Activated CD8-positive, alpha-beta memory T cell treated with anti-CD3 and anti-CD28 coated beads, Interleukin-2, amount 50 U/mL, for 48 hours (primary cell): ENCODE measurements at regions not wholly inside any gene's neighbourhood (a gene's known extent, or its start where the extent isn't known, plus 50 kb on each side); places are given as distances from the start of the nearest gene placed in this dataset.

ENCODE experiments used
- DNase-seq: peaks from one replicate; pipeline ENCODE4 v3.0.0-alpha.2; 2020

GRCh38 chr15:62558640-62559380 is 393.7 kb upstream of the C2CD4B start:
- no peak for DNase-seq

DNA sequence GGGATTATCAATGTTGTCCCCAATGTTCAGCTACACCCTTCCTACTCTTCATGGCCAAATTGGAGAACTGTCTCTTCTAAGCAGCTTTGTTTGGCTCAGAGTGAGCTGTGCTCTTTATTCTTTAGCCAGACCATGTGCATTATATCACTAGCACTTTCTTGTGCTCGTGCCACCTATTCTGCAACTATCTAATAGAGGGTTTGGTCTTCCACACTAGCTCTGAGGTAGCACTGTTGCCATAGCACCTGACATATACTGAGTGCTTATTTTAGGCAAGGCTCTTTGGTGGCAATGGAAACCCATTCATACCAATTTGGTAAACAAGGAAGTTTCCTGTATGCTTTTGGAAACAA is 394.3 kb upstream of the C2CD4B start:
- DNase-seq: no peak

- no peak for DNase-seq
These were observed 396.0 kb upstream of the C2CD4B start for GRCh38 chr15:62561059-62561519.

GRCh38 chr15:62561571-62561970 is 396.5 kb upstream of the C2CD4B start:
- DNase-seq: no peak

DNA sequence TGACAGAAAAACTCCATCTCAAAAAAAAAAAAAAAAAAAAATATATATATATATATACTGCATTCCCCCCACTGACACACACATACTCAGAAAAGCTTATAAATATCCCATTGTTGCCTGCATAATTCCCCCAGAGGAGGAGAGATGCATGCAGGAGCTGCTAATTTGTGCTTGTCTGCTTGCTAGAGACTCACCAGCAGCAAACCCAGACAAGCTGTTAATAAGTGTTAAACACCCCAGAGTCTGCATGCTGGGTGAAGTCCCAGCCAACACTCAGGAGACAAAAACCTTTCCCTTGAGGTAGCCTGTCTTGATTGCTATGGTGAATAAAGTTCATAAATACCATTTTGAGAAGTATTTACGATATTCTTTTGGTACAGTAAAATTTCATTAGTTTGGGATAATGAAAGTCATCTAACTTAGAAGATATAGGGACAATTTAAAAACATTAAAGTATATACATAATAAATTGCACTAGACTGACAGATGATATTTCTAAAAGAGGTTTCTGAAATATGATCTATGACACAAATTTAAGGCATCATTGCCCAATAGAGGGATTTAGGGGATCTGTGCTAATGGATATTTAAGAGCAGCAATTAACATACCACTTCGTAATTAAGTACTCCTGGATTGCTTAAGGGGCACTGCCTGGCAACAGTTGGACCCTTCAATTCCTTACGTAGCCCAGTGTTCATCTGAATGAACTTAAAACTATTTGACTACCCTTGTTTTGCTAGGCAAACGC is 400.0 kb upstream of the C2CD4B start:
- no peak for DNase-seq

GRCh38 chr15:62565634-62566026 is 400.5 kb upstream of the C2CD4B start:
- no peak for DNase-seq

- DNase-seq: no peak
These were observed 401.2 kb upstream of the C2CD4B start for GRCh38 chr15:62566248-62566647.

GRCh38 chr15:62567501-62567900 is 402.4 kb upstream of the C2CD4B start:
- no peak for DNase-seq

GRCh38 chr15:62568004-62568403 is 402.9 kb upstream of the C2CD4B start:
- DNase-seq: no peak

DNA sequence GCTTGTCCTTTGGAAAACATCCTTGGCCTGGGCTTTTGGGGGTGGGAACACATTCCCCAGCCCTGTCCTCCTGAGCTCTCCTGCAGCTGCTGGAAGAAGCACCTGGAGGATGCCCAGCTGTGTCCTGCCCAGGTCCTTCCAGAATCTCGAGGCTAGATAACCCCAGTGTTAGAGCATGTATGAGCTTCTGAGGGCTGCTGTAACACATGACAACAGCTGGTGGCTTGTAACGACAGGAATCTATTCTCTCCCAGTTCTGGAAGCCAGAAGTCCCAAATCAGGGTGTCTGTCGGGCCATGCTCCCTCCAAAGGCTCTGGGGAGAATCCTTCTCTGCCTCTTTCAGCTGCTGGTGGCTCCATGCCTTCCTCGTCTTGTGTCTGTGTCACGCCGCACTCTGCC is 403.6 kb upstream of the C2CD4B start:
- DNase-seq: no peak

- DNase-seq: no peak
These were observed 404.6 kb upstream of the C2CD4B start for GRCh38 chr15:62569460-62570404.

GRCh38 chr15:62570405-62570783 is 405.3 kb upstream of the C2CD4B start:
- DNase-seq: no peak

DNA sequence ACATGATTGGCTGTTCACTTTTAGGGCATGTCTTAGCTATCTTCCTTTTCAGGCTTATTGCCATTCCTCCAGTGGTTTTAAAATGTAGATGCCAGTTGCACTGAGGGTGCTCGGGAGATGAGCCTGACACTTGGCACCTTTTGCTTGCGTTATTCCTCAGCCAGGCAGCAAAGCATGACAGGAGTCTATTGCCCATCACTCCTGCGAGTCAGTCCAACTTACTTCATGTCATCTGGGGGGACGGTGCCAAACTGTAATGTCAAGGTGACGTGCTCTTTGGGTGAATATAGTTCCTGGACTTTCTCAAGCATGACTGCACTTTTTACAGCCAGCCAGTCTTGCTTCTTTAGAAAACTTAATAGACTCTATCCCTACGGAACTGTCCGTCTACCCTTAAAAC is 406.0 kb upstream of the C2CD4B start:
- no peak for DNase-seq

DNA sequence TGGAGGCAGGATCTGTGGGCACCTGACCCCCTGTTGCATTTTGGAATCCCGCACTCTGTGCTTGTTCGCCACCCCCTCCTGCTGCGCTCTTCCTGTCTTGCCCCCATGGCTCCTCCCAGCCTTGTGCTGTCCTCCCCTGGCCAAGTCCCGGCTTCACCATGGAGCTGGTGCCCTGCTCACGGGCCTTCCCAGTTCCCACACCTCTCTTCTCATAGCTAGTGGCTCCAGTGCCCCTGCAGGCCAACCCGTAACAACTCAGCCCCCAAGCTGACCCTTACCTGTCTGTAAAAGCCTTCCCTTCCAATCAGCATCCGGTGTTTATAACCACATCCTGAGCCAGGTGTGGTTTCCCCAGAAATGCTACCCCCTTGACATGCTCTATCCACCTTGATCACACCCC is 407.7 kb upstream of the C2CD4B start:
- DNase-seq: no peak

- no peak for DNase-seq
These were observed 408.8 kb upstream of the C2CD4B start for GRCh38 chr15:62573876-62574275.

GRCh38 chr15:62578546-62578945 is 413.5 kb upstream of the C2CD4B start:
- DNase-seq: no peak

DNA sequence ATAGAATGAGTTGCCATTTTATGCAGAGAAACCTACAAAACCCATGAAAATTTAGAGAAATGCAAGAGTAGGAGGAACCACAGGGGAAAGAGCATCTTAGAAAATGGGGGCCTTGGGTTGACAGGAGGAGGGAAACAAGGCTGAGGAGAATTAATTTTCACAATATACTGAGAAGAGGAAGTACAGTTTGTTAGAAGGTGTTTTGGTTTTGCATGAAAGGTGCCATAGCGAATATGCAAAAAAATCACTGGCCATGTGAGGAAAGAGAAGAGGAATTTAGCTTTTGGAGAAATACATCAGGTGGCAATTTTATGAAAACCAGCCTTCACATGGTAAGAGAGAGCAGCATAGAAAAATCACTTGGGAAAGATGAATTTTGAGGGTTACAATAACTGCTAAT is 413.9 kb upstream of the C2CD4B start:
- DNase-seq: no peak

DNA sequence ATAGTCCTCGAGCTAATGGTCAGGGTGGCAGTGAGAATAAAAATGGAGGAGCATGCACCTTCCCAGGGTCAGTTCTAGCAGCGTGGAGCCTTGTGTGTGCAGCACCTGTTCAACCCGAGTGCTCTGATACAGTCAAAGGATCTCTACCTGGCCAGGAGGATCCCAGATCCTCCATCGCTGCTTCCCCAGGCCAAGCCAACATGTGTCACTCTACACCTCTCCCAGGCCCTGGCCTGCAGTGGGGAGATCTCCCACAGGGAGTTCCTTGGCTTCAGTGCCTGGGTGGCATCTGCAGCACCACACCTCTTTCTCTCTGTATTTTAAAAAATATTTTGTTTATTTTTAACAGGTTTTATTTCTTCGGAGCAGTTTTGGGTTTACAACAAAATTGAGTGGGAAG is 414.8 kb upstream of the C2CD4B start:
- DNase-seq: no peak

GRCh38 chr15:62582580-62582979 is 417.5 kb upstream of the C2CD4B start:
- DNase-seq: no peak

DNA sequence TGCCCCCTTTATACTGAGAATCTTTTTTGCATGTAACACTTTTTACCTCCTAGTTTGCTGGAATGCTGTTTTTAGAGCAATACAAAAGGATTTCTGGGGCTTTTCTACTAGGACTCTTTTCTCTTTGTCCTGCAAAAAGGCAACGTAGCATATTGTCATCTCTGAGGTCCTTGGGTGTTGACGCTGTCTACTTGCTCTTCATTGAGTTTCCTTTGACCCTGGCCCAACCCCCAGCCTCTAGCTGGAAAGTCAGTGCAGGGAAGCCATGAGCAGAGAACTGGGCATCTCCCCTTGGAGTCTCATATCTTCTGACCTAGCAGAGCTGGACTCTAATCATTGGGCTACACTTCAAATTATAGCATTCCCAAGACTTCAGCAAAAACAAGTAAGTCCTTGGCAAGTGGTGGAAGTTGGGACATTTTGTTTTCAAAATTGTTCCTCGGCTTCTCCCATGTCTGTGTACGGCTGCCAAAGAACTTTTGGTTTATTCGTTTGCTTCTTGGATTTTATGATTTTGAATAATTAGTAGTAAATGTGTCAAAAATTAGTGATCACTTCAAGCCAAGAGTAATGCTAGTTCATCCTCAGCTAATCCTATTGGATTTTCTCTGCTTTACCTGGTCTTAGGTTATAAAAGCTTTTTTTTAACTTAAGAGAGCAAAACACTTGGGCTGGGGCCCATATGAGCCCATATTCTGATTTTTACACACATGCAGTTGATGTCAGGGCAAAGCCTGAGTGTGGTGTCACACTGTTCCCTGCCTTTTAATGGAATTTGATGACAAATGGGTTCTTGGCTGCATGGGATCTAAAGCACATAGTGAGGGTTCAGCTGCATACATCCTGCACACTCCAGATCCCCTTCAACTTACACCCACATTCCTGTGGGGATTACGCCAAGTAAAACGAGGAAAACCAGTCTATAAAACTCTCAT is 419.5 kb upstream of the C2CD4B start:
- DNase-seq: no peak

- no peak for DNase-seq
These were observed 424.0 kb upstream of the C2CD4B start for GRCh38 chr15:62588938-62589670.
